Activated gamma-delta T cell treated with anti-CD3 and anti-CD28 coated beads, Interleukin-2, amount 50 U/mL, for 16 hours (primary cell): ENCODE measurements at regions not wholly inside any gene's neighbourhood (a gene's known extent, or its start where the extent isn't known, plus 50 kb on each side); places are given as distances from the start of the nearest gene placed in this dataset.

Source experiments
- DNase-seq: peaks from one replicate; pipeline ENCODE4 v3.0.0-alpha.2; 2020; ENCODE audit warnings: low read depth

- no peak for DNase-seq
Observed at GRCh38 chr5:2128686-2129355, 246.1 kb upstream of the IRX4 start.

- no peak for DNase-seq
Observed at GRCh38 chr5:2126512-2126911, 243.8 kb upstream of the IRX4 start.

GRCh38 chr5:2125901-2126265 is 243.2 kb upstream of the IRX4 start:
- DNase-seq: no peak

- no peak for DNase-seq
Observed at GRCh38 chr5:2125171-2125900, 242.6 kb upstream of the IRX4 start.

GRCh38 chr5:2124434-2125170 is 241.9 kb upstream of the IRX4 start:
- DNase-seq: no peak

- no peak for DNase-seq
Observed at GRCh38 chr5:2123874-2124273, 241.1 kb upstream of the IRX4 start.

- DNase-seq: no peak
Observed at GRCh38 chr5:2120361-2120760, 237.6 kb upstream of the IRX4 start.

GRCh38 chr5:2119573-2119972 is 236.8 kb upstream of the IRX4 start:
- DNase-seq: no peak

GRCh38 chr5:2113348-2114131 is 230.8 kb upstream of the IRX4 start:
- no peak for DNase-seq

GRCh38 chr5:2112173-2113025 is 229.7 kb upstream of the IRX4 start:
- DNase-seq: no peak

GRCh38 chr5:2111569-2112105 is 228.9 kb upstream of the IRX4 start:
- no peak for DNase-seq

- no peak for DNase-seq
Observed at GRCh38 chr5:2110934-2111462, 228.3 kb upstream of the IRX4 start.

GRCh38 chr5:2110137-2110933 is 227.6 kb upstream of the IRX4 start:
- no peak for DNase-seq

GRCh38 chr5:2109566-2109965 is 226.8 kb upstream of the IRX4 start:
- no peak for DNase-seq

GRCh38 chr5:2106721-2107120 is 224.0 kb upstream of the IRX4 start:
- no peak for DNase-seq

GRCh38 chr5:2105141-2105540 is 222.4 kb upstream of the IRX4 start:
- DNase-seq: no peak

GRCh38 chr5:2103940-2104339 is 221.2 kb upstream of the IRX4 start:
- DNase-seq: no peak

- DNase-seq: no peak
Observed at GRCh38 chr5:2102819-2103776, 220.4 kb upstream of the IRX4 start.

- no peak for DNase-seq
Observed at GRCh38 chr5:2101685-2102084, 219.0 kb upstream of the IRX4 start.
